Chondrocyte (in vitro differentiated cells): ENCODE measurements at regions not wholly inside any gene's neighbourhood (a gene's known extent, or its start where the extent isn't known, plus 50 kb on each side); places are given as distances from the start of the nearest gene placed in this dataset.
"Not testable (repeated sequence)": the region's sequence is repeated elsewhere in the genome, so short reads cannot be mapped to it uniquely, and the experiment has no call there.

Experiments
- DNase-seq: peaks from one replicate; pipeline ENCODE4 v3.0.0; 2021; ENCODE audit warnings: mixed read lengths, low spot score
- H3K27ac Mint-ChIP-seq: one replicate; pipeline ENCODE4 v1.8.0; 2021; ENCODE audit warnings: mild to moderate bottlenecking, moderate library complexity, mixed read lengths; ENCODE audit not compliant: unreplicated experiment
- H3K27me3 Mint-ChIP-seq: 2 replicates; pipeline ENCODE4 v1.8.0; 2021; ENCODE audit warnings: low read depth, mixed read lengths
- H3K36me3 Mint-ChIP-seq: 2 replicates; pipeline ENCODE4 v1.8.0; 2021; ENCODE audit warnings: low read depth, mixed read lengths
- H3K4me1 Mint-ChIP-seq: 2 replicates; pipeline ENCODE4 v1.8.0; 2021; ENCODE audit warnings: low read depth, mild to moderate bottlenecking, mixed read lengths
- H3K4me3 Mint-ChIP-seq: one replicate; pipeline ENCODE4 v1.8.0; 2021; ENCODE audit warnings: mild to moderate bottlenecking, moderate library complexity, mixed read lengths; ENCODE audit not compliant: unreplicated experiment
- H3K9me3 Mint-ChIP-seq: 2 replicates; pipeline ENCODE4 v1.8.0; 2021; ENCODE audit warnings: low read depth, mixed read lengths
- CTCF ChIP-seq: fragments of 200-600 bp; sonication (generic); IDR thresholded peaks from 2 replicates; pipeline ENCODE4 v1.5.0; 2021; ENCODE audit warnings: antibody characterized with exemption, mild to moderate bottlenecking, moderate library complexity

- H3K27me3 Mint-ChIP-seq, H3K27ac Mint-ChIP-seq, DNase-seq, H3K4me1 Mint-ChIP-seq, H3K4me3 Mint-ChIP-seq, H3K36me3 Mint-ChIP-seq: not testable (repeated sequence)
- peaks cover 65% of the 10 kb centered on the region for H3K9me3 Mint-ChIP-seq
These were observed 3905.2 kb upstream of the OR11H1 start for GRCh38 chr22:11622774-11623173.

- not testable (repeated sequence) for H3K27ac Mint-ChIP-seq, DNase-seq, H3K4me1 Mint-ChIP-seq, H3K4me3 Mint-ChIP-seq, H3K27me3 Mint-ChIP-seq, H3K36me3 Mint-ChIP-seq
- H3K9me3 Mint-ChIP-seq, result peaks cover 58% of the 10 kb centered on the region
These were observed 3902.1 kb upstream of the OR11H1 start for GRCh38 chr22:11625711-11626421.

- no peaks in the 10 kb centered on the region for H3K4me1 Mint-ChIP-seq
- H3K27me3 Mint-ChIP-seq, result no peaks in the 10 kb centered on the region
- no peak overlapping the region for H3K27ac Mint-ChIP-seq
- H3K36me3 Mint-ChIP-seq, result peaks cover 2% of the 10 kb centered on the region
- TF ChIP-seq CTCF, result no peak
- H3K9me3 Mint-ChIP-seq, result peaks cover 57% of the 10 kb centered on the region
- no peak for DNase-seq
- H3K4me3 Mint-ChIP-seq, result no peak overlapping the region
These were observed 3901.6 kb upstream of the OR11H1 start for GRCh38 chr22:11626422-11626773.

GRCh38 chr22:11627036-11627435 is 3901.0 kb upstream of the OR11H1 start:
- not testable (repeated sequence) for H3K4me3 Mint-ChIP-seq, H3K27ac Mint-ChIP-seq, H3K36me3 Mint-ChIP-seq, H3K4me1 Mint-ChIP-seq, DNase-seq, H3K27me3 Mint-ChIP-seq
- H3K9me3 Mint-ChIP-seq, result peaks cover 54% of the 10 kb centered on the region

GRCh38 chr22:11627436-11627797 is 3900.6 kb upstream of the OR11H1 start:
- Mint-ChIP-seq H3K4me1 (no peaks in the 10 kb centered on the region), H3K27me3 (no peaks in the 10 kb centered on the region), H3K27ac (no peak overlapping the region), H3K36me3 (peaks cover 2% of the 10 kb centered on the region), H3K9me3 (peaks cover 50% of the 10 kb centered on the region), H3K4me3 (no peak overlapping the region)
- DNase-seq, result no peak
- no peak for TF ChIP-seq CTCF

GRCh38 chr22:11627798-11628650 is 3900.0 kb upstream of the OR11H1 start:
- Mint-ChIP-seq H3K9me3 (peaks cover 47% of the 10 kb centered on the region), H3K27ac (no peak overlapping the region), H3K36me3 (peaks cover 2% of the 10 kb centered on the region)

More at GRCh38 chr22:11627798-11628650, 3900.0 kb upstream of the OR11H1 start:
- H3K27me3 Mint-ChIP-seq, result no peaks in the 10 kb centered on the region
- no peaks in the 10 kb centered on the region for H3K4me1 Mint-ChIP-seq
- DNase-seq, result no peak
- no peak for TF ChIP-seq CTCF
- H3K4me3 Mint-ChIP-seq, result no peak overlapping the region
